ENCODE measurements at regions not wholly inside any gene's neighbourhood (a gene's known extent, or its start where the extent isn't known, plus 50 kb on each side); places are given as distances from the start of the nearest gene placed in this dataset.
"Not testable (repeated sequence)": the region's sequence is repeated elsewhere in the genome, so short reads cannot be mapped to it uniquely, and the experiment has no call there.

- no peak overlapping the region for H3K4me3 Mint-ChIP-seq
- peak overlapping the region; percentile 93 for H3K27ac Mint-ChIP-seq
- peaks cover 15% of the 10 kb centered on the region for H3K9me3 Mint-ChIP-seq
- peaks cover 48% of the 10 kb centered on the region for H3K4me1 Mint-ChIP-seq (ENCODE audit: low read depth)
- intact Hi-C loops (cut with micrococcal nuclease), result loop anchor here (5.0 kb wide), 1 partner anchor 71 kb away; no protein-coding TSS in a partner anchor
- H3K36me3 Mint-ChIP-seq (ENCODE audit: low read depth), result peaks cover 52% of the 10 kb centered on the region
- DNase-seq (ENCODE audit: low spot score), result no peak
- H3K27me3 Mint-ChIP-seq (ENCODE audit: insufficient read depth), result no peaks in the 10 kb centered on the region
Measured at GRCh38 chr2:111238296-111238695, 117.6 kb downstream of the BCL2L11 start.

GRCh38 chr2:111239107-111239506 is 118.4 kb downstream of the BCL2L11 start:
- peak; percentile 60 for DNase-seq (ENCODE audit: low spot score)
- H3K4me3 Mint-ChIP-seq, result peak overlapping the region; percentile 60
- H3K36me3 Mint-ChIP-seq (ENCODE audit: low read depth), result peaks cover 44% of the 10 kb centered on the region
- peak overlapping the region; percentile 93 for H3K27ac Mint-ChIP-seq
- intact Hi-C loops (cut with micrococcal nuclease), result loop anchor here (1.0 to 5.0 kb wide), 2 partner anchors 30 to 72 kb away; no protein-coding TSS in a partner anchor
- H3K27me3 Mint-ChIP-seq (ENCODE audit: insufficient read depth), result peaks cover 6% of the 10 kb centered on the region
- H3K9me3 Mint-ChIP-seq, result peaks cover 15% of the 10 kb centered on the region
- H3K4me1 Mint-ChIP-seq (ENCODE audit: low read depth), result peaks cover 48% of the 10 kb centered on the region

- H3K4me3 Mint-ChIP-seq, result peak overlapping the region; percentile 60
- H3K4me1 Mint-ChIP-seq (ENCODE audit: low read depth), result peaks cover 48% of the 10 kb centered on the region
- H3K9me3 Mint-ChIP-seq, result peaks cover 15% of the 10 kb centered on the region
- peak overlapping the region; percentile 93 for H3K27ac Mint-ChIP-seq
- DNase-seq (ENCODE audit: low spot score), result no peak
- H3K36me3 Mint-ChIP-seq (ENCODE audit: low read depth), result peaks cover 44% of the 10 kb centered on the region
- intact Hi-C loops (cut with micrococcal nuclease), result loop anchor here (1.0 to 5.0 kb wide), 2 partner anchors 30 to 72 kb away; no protein-coding TSS in a partner anchor
- peaks cover 8% of the 10 kb centered on the region for H3K27me3 Mint-ChIP-seq (ENCODE audit: insufficient read depth)
Measured at GRCh38 chr2:111239581-111240249, 119.0 kb downstream of the BCL2L11 start.

GRCh38 chr2:111243295-111243694 is 122.6 kb downstream of the BCL2L11 start:
- H3K27ac Mint-ChIP-seq, result no peak overlapping the region
- H3K27me3 Mint-ChIP-seq (ENCODE audit: insufficient read depth), result peaks cover 8% of the 10 kb centered on the region
- H3K4me3 Mint-ChIP-seq, result no peak overlapping the region
- H3K9me3 Mint-ChIP-seq, result peaks cover 11% of the 10 kb centered on the region
- intact Hi-C loops (cut with micrococcal nuclease), result no loop called here
- peaks cover 36% of the 10 kb centered on the region for H3K4me1 Mint-ChIP-seq (ENCODE audit: low read depth)
- no peak for DNase-seq (ENCODE audit: low spot score)
- peaks cover 38% of the 10 kb centered on the region for H3K36me3 Mint-ChIP-seq (ENCODE audit: low read depth)

- no peak for DNase-seq (ENCODE audit: low spot score)
- intact Hi-C loops (cut with micrococcal nuclease), result no loop called here
- Mint-ChIP-seq H3K4me1 (ENCODE audit: low read depth) (peaks cover 20% of the 10 kb centered on the region), H3K36me3 (ENCODE audit: low read depth) (peaks cover 33% of the 10 kb centered on the region), H3K27ac (no peak overlapping the region), H3K9me3 (peaks cover 7% of the 10 kb centered on the region), H3K27me3 (ENCODE audit: insufficient read depth) (peaks cover 8% of the 10 kb centered on the region), H3K4me3 (no peak overlapping the region)
Measured at GRCh38 chr2:111244864-111245263, 124.2 kb downstream of the BCL2L11 start.

- intact Hi-C loops (cut with micrococcal nuclease), result no loop called here
- no peak overlapping the region for H3K27ac Mint-ChIP-seq
- H3K9me3 Mint-ChIP-seq, result peaks cover 6% of the 10 kb centered on the region
- H3K4me3 Mint-ChIP-seq, result no peak overlapping the region
- peaks cover 25% of the 10 kb centered on the region for H3K4me1 Mint-ChIP-seq (ENCODE audit: low read depth)
- DNase-seq (ENCODE audit: low spot score), result no peak
- peaks cover 34% of the 10 kb centered on the region for H3K36me3 Mint-ChIP-seq (ENCODE audit: low read depth)
- H3K27me3 Mint-ChIP-seq (ENCODE audit: insufficient read depth), result peaks cover 17% of the 10 kb centered on the region
Measured at GRCh38 chr2:111246620-111247061, 125.9 kb downstream of the BCL2L11 start.

- no peak overlapping the region for H3K4me3 Mint-ChIP-seq
- no peak for DNase-seq (ENCODE audit: low spot score)
- peaks cover 14% of the 10 kb centered on the region for H3K9me3 Mint-ChIP-seq
- peaks cover 34% of the 10 kb centered on the region for H3K4me1 Mint-ChIP-seq (ENCODE audit: low read depth)
- peaks cover 19% of the 10 kb centered on the region for H3K27me3 Mint-ChIP-seq (ENCODE audit: insufficient read depth)
- intact Hi-C loops (cut with micrococcal nuclease), result no loop called here
- no peak overlapping the region for H3K27ac Mint-ChIP-seq
- H3K36me3 Mint-ChIP-seq (ENCODE audit: low read depth), result peaks cover 42% of the 10 kb centered on the region
Measured at GRCh38 chr2:111247491-111247890, 126.8 kb downstream of the BCL2L11 start.

- Mint-ChIP-seq H3K9me3 (peaks cover 17% of the 10 kb centered on the region), H3K36me3 (ENCODE audit: low read depth) (peaks cover 37% of the 10 kb centered on the region), H3K27me3 (ENCODE audit: insufficient read depth) (peaks cover 11% of the 10 kb centered on the region), H3K4me1 (ENCODE audit: low read depth) (peaks cover 39% of the 10 kb centered on the region), H3K27ac (no peak overlapping the region), H3K4me3 (no peak overlapping the region)
- no peak for DNase-seq (ENCODE audit: low spot score)
- intact Hi-C loops (cut with micrococcal nuclease), result loop anchor here (2.0 kb wide), 1 partner anchor 41 kb away; no protein-coding TSS in a partner anchor
Measured at GRCh38 chr2:111249806-111250205, 129.1 kb downstream of the BCL2L11 start.

- intact Hi-C loops (cut with micrococcal nuclease), result loop anchor here (2.0 kb wide), 1 partner anchor 42 kb away; no protein-coding TSS in a partner anchor
- Mint-ChIP-seq H3K27me3 (ENCODE audit: insufficient read depth) (peaks cover 11% of the 10 kb centered on the region), H3K27ac (no peak overlapping the region), H3K4me3 (no peak overlapping the region), H3K9me3 (peaks cover 17% of the 10 kb centered on the region), H3K4me1 (ENCODE audit: low read depth) (peaks cover 33% of the 10 kb centered on the region), H3K36me3 (ENCODE audit: low read depth) (peaks cover 34% of the 10 kb centered on the region)
- DNase-seq (ENCODE audit: low spot score), result no peak
Measured at GRCh38 chr2:111250448-111251030, 129.8 kb downstream of the BCL2L11 start.

- intact Hi-C loops (cut with micrococcal nuclease), result loop anchor here (2.0 kb wide), 1 partner anchor 43 kb away; no protein-coding TSS in a partner anchor
- Mint-ChIP-seq H3K27ac (peak overlapping the region; percentile 36), H3K4me3 (no peak overlapping the region), H3K27me3 (ENCODE audit: insufficient read depth) (peaks cover 11% of the 10 kb centered on the region), H3K9me3 (peaks cover 17% of the 10 kb centered on the region), H3K4me1 (ENCODE audit: low read depth) (peaks cover 31% of the 10 kb centered on the region), H3K36me3 (ENCODE audit: low read depth) (peaks cover 28% of the 10 kb centered on the region)
- DNase-seq (ENCODE audit: low spot score), result no peak
Measured at GRCh38 chr2:111251711-111252110, 131.0 kb downstream of the BCL2L11 start.

- DNase-seq (ENCODE audit: low spot score), result no peak
- intact Hi-C loops (cut with micrococcal nuclease), result no loop called here
- peak overlapping the region; percentile 36 for H3K27ac Mint-ChIP-seq
- peaks cover 31% of the 10 kb centered on the region for H3K4me1 Mint-ChIP-seq (ENCODE audit: low read depth)
- peaks cover 11% of the 10 kb centered on the region for H3K27me3 Mint-ChIP-seq (ENCODE audit: insufficient read depth)
- peaks cover 17% of the 10 kb centered on the region for H3K9me3 Mint-ChIP-seq
- H3K4me3 Mint-ChIP-seq, result no peak overlapping the region
- H3K36me3 Mint-ChIP-seq (ENCODE audit: low read depth), result peaks cover 22% of the 10 kb centered on the region
Measured at GRCh38 chr2:111252436-111252835, 131.7 kb downstream of the BCL2L11 start.

GRCh38 chr2:111254916-111255315 is 134.2 kb downstream of the BCL2L11 start:
- Mint-ChIP-seq H3K4me1 (ENCODE audit: low read depth) (peaks cover 37% of the 10 kb centered on the region), H3K36me3 (ENCODE audit: low read depth) (peaks cover 24% of the 10 kb centered on the region), H3K27me3 (ENCODE audit: insufficient read depth) (peaks cover 11% of the 10 kb centered on the region), H3K9me3 (peaks cover 17% of the 10 kb centered on the region)
- H3K27ac Mint-ChIP-seq; H3K4me3 Mint-ChIP-seq; intact Hi-C loops (cut with micrococcal nuclease); DNase-seq (ENCODE audit: low spot score): not testable (repeated sequence)

- peaks cover 11% of the 10 kb centered on the region for H3K9me3 Mint-ChIP-seq
- H3K36me3 Mint-ChIP-seq (ENCODE audit: low read depth), result peaks cover 16% of the 10 kb centered on the region
- H3K4me3 Mint-ChIP-seq; intact Hi-C loops (cut with micrococcal nuclease); DNase-seq (ENCODE audit: low spot score); H3K27me3 Mint-ChIP-seq (ENCODE audit: insufficient read depth); H3K27ac Mint-ChIP-seq: not testable (repeated sequence)
- peaks cover 20% of the 10 kb centered on the region for H3K4me1 Mint-ChIP-seq (ENCODE audit: low read depth)
Measured at GRCh38 chr2:111256628-111257027, 135.9 kb downstream of the BCL2L11 start.
